ENCODE measurements at regions not wholly inside any gene's neighbourhood (a gene's known extent, or its start where the extent isn't known, plus 50 kb on each side); places are given as distances from the start of the nearest gene placed in this dataset.
"Not testable (repeated sequence)": the region's sequence is repeated elsewhere in the genome, so short reads cannot be mapped to it uniquely, and the experiment has no call there.

- H3K4me3 ChIP-seq (ENCODE audit: low read depth, low read length) = no peak overlapping the region
Observed at GRCh38 chr5:166062094-166062493, 2229.4 kb upstream of the WWC1 start.

GRCh38 chr5:166062719-166063118 is 2228.7 kb upstream of the WWC1 start:
- H3K4me3 ChIP-seq (ENCODE audit: low read depth, low read length) = no peak overlapping the region

- no peak overlapping the region for H3K4me3 ChIP-seq (ENCODE audit: low read depth, low read length)
Observed at GRCh38 chr5:166063261-166063660, 2228.2 kb upstream of the WWC1 start.

DNA sequence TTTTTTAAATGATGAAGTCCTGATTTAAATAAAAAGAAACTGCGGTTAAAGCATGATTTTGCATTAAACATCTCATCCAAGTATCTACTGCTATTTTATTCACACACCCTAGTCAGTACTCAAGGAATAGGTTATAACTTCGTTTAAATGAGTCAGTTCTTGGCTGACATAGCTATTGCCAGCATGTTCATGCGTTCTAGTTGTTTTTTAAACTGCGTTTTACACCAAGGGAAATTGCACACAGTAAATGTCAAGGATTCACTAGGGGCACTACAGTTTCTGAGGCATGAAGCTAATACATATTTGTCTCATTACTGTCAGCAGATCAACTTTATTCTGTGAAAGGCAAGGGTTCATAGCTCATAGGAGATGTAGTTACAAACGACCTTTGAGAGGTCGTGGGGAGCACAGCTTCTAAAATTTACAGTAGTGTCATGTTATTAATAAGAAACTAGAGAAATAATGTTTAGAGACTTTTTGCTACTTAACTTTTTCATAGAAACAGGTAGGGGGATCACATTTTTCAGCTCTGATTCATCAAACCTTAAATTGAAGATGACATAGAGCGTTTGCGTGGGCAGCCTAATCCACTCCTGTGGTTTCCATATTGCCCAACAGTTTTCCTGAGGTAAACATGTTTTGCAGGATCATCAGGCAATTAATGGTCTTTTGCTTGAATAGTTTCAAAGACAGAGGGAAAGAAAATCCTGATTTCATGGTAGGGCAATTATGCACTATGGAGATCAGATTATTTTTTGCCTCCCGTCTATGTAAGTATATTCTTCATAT is 2222.7 kb upstream of the WWC1 start:
- no peak overlapping the region for H3K4me3 ChIP-seq (ENCODE audit: low read depth, low read length)

DNA sequence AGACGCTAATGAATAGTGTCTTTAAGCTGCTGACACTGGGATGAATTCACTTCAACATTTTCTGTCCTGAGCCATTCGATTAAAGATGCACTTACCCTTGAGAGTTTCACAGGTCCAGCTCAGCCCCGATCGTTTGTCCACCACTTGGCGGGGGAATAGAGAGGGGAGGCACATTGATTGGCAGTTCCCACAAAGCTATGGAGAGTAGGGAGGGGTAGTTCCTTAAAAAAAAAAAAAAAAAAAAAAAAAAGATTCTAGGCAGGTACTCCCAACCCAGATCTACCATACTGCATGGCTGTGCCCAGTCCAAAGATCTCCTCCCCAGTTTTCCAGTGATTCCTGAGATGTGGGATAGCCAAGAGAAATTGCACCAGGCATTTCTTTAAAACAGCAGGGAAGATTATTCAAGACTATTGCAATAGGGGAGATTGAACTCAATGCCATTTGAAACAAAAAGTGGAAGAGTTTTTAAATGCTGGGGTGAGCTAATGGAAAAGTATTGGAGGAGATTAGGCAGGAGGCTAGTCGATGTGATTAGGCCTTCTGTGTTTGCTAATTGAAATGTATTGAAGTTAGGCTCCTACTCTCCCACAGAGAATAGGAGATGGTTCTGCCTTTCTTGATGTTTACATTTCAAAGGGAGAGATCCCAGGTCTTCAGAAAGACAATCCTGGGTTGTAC is 2217.4 kb upstream of the WWC1 start:
- no peak overlapping the region for H3K4me3 ChIP-seq (ENCODE audit: low read depth, low read length)

DNA sequence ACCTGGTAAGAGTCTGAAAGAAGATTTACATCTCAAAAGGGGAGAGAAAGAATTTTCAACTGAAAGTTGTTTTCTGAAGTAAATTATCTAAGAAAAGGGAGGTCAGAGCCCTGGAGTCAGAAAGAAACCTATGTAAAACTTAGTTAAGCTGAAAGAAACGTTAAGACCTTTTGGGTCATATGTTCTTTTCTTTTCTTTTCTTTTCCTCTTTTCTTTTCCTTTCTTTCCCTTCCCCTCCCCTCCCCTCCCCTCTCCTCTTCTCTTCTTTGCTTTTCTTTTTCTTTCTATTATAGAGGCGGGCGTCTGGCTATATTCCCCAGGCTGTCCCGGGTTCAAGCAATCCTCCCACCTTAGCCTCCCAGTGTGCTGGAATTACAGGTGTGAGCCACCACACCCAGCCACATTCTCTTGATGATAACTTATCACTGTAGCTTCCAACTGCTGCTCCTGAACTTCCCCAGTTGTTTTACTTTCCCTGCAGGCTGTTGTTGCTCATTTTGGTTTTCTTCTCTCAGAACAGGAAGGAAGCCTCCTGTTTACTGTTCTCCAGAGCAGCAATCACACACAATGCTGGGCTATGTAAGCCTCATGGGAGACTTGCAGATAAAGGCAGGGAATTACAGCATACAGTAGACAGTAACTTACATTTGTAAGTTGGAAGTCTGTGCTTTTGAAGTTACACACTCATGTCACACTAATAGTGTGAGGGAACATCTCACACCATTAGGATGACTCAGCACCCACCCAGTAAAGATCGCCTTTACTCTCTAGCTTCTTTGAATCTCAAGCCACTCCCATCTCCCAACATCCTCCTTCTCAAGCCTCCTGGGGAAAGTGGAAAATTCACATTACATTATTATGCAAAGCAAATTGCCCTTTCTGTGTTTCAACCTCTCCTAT is 2216.6 kb upstream of the WWC1 start:
- H3K4me3 ChIP-seq (ENCODE audit: low read depth, low read length) = no peak overlapping the region

DNA sequence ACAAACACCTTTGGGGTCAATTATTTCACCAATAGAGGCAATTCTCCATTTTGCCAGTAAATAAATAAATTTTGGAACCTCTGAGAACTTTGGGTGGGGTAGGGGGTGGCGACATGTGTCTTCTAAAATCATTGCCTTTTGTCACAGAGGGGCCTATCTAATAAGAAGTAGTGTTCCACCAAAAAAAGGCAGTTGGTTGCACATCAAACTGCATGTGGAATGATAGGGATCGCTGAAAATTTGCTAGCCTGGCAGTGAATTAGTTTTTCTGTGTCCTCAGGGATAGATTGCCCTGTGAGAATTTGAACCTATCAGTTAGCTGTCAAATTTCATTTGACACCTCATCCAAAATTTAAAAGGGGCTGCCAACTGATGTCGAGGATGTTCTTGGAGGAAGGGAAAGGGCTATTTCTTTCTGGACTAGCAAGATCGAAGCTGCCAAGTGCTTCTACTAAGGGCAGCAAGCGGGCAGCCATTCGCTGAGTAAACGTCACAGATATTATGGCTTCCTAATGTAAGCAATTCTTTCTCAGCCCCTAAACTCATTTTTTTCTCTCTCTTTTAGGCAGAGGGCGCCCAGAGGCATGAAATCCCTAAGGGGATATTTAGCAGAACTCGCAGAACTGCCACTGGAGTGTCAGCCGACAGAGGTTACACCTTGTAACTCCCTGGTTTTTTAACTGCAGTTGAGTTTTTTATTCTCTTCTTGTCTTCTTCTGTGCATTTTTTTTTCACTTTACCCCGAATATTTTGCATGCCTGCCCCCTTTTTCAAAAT is 2208.1 kb upstream of the WWC1 start:
- H3K4me3 ChIP-seq (ENCODE audit: low read depth, low read length) = no peak overlapping the region

GRCh38 chr5:166086568-166086967 is 2204.9 kb upstream of the WWC1 start:
- no peak overlapping the region for H3K4me3 ChIP-seq (ENCODE audit: low read depth, low read length)

DNA sequence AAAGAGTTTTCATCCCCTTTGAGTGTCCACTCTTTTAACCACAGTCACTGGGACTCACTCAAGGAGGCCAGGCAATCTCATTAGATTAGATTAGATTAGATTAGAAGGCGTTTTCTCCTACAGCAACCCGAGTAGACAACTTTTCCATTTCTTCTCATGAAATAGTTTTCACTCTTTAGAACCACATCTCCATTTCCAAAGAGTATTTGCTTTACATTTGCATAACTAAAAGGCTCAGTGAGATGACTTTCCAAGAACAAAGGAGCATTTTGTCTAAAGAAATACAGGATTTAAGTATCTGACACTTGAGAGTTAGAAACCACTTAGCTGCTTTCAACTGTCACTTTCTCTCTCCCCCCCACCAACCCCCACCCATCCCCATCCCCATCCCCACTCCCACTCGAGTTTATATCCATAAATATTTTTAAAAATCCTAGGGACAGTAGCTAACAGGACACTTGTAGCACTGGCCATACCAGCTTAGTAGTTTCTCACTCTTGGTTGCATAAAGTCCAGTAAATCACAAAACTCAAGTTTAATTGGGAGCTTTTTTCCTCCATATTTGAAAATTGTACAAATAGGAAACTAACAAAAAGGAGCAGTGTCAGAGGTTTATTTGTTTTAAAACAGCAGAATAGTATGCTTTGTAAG is 2202.9 kb upstream of the WWC1 start:
- H3K4me3 ChIP-seq (ENCODE audit: low read depth, low read length) = no peak overlapping the region

DNA sequence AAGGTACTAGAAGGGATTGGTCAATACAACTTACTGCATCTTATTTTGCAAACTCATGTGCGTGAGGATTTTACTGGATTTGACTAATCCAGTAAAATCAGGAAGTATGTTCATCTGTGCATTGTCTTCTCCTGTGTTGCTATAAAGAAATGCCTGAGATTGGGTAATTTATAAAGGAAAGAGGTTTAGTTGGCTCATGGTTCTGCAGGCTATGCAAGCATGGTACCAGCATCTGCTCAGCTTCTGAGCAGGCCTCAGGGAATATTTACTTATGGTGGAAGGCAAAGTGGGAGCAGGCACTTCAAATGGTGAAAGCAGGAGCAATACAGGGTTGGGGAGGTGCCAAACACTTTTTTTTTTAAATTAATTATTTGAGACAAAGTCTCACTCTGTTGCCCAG is 2199.5 kb upstream of the WWC1 start:
- H3K4me3 ChIP-seq (ENCODE audit: low read depth, low read length) = no peak overlapping the region

GRCh38 chr5:166093312-166093711 is 2198.1 kb upstream of the WWC1 start:
- no peak overlapping the region for H3K4me3 ChIP-seq (ENCODE audit: low read depth, low read length)

DNA sequence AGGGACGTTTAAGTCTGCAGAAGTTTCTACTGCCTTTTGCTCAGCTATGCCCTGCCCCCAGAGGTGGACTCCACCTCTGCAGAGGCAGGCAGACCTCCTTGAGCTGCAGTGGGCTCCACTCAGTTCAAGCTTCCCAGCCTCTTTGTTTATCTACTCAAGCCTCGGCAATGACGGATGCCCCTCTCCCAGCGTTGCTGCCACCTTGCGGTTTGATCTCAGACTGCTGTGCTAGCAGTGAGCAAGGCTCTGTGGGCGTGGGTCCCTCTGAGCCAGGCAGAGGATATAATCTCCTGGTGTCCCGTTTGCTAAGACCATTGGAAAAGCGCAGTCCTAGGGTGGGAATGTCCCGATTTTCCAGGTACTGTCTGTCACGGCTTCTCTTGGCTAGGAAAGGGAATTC is 2188.5 kb upstream of the WWC1 start:
- no peak overlapping the region for H3K4me3 ChIP-seq (ENCODE audit: low read depth, low read length)

GRCh38 chr5:166111021-166111420 is 2180.4 kb upstream of the WWC1 start:
- no peak overlapping the region for H3K4me3 ChIP-seq (ENCODE audit: low read depth, low read length)

DNA sequence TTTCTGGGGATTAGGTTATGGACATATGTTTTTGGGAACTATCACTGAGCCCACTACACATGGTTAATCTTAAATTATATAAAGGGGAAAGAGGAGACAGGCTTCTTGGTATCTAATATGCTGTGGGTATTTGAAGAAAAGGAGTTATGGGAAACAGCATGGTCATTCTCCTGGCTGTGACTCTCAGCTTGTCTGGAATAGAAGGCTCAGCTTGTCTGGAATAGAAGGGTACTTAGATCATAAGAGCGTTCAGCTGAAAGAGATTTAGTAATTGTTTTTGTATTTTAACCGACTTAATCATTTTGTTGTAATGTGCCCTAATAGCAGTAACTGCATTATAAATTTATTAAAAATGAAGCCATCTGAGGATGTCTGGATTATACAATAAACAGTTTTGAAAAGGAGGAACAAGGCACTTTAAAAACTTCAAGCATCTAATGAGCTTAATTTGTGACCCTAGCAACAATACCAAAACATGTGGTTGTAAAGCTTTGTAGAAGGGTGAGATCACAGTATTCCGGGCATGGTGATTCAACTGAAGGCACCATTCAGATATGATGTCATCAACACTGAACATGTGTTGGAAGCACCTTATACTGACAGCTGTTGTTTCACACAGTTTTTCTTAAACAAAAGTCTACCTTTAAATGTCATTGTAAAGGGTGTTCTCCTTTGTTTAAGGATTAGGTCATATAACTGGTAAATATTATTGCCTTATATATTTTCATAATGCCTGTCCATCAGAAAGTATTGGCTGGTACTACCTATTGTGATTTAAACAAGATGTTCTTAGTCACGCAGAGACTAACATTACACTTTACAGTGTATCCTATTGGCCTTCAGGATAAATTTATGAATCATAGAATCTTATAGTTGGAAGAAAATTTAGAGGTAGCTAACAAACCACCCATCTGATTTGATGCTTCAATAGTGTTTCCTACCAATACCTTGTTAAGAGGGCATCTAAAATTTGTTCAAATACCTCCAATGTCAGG is 2174.1 kb upstream of the WWC1 start:
- H3K4me3 ChIP-seq (ENCODE audit: low read depth, low read length) = no peak overlapping the region

GRCh38 chr5:166119506-166119905 is 2171.9 kb upstream of the WWC1 start:
- H3K4me3 ChIP-seq (ENCODE audit: low read depth, low read length) = no peak overlapping the region

DNA sequence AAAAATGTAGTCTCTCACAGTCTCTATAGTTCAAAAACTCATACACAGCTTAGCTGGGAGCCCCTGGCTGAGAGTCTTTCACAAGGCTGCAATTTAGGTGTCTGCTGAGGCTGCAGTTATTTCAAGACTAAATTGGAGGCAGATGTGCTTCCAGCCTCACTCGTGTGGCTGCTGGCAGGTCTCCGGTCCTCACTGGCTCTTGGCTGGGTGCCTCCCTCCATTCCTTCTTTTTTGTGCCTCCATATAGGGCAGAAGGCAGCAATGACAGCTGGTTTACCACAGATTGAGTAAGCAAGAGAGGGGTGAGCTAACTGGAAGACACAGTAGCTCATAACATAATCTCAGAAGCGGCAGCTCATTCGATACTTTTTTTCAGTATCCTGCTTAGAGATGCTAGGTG is 2167.7 kb upstream of the WWC1 start:
- no peak overlapping the region for H3K4me3 ChIP-seq (ENCODE audit: low read depth, low read length)

DNA sequence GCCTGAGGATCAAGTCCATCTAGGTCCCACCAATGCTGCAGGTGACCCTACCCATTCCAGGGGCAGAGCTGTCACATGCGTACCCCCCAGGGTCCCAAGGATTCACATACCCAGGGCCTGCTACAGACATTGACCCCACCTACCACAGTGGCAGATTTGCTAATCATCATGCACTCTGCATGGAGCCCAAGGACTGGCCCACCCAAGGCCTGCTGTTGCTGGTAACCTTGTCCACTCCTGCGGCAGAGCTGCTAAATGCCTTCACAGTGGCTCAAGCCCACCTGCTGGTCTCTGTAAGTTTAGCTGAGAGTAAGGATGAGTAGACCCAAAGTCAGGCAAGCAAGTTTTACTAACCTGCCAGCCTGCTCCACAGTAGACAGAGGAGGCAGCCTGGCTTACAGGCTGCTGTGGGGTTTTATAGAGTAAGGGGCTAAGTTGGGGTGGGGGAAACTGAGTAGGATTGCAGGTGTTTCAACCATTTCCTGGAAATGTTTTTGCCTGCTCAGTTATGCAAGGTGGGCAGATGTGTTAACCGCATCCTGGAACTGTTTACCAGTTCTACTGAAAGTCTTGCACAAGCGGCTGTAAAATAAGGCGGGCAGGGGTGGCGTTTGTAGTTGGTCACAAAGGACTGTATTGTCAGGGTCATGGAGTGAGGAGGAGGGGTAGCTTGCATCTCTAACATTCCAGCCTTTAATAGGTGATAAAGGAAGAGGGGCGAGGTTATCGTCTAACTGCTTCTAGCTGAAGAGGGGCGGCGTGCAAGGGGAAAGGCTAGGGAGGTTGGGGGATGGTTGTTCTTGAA is 2163.5 kb upstream of the WWC1 start:
- no peak overlapping the region for H3K4me3 ChIP-seq (ENCODE audit: low read depth, low read length)

- not testable (repeated sequence) for H3K4me3 ChIP-seq (ENCODE audit: low read depth, low read length)
Observed at GRCh38 chr5:166145107-166145506, 2146.3 kb upstream of the WWC1 start.

Data from iPS-11a (cell line).